ENCODE measurements at regions not wholly inside any gene's neighbourhood (a gene's known extent, or its start where the extent isn't known, plus 50 kb on each side); places are given as distances from the start of the nearest gene placed in this dataset.

DNA sequence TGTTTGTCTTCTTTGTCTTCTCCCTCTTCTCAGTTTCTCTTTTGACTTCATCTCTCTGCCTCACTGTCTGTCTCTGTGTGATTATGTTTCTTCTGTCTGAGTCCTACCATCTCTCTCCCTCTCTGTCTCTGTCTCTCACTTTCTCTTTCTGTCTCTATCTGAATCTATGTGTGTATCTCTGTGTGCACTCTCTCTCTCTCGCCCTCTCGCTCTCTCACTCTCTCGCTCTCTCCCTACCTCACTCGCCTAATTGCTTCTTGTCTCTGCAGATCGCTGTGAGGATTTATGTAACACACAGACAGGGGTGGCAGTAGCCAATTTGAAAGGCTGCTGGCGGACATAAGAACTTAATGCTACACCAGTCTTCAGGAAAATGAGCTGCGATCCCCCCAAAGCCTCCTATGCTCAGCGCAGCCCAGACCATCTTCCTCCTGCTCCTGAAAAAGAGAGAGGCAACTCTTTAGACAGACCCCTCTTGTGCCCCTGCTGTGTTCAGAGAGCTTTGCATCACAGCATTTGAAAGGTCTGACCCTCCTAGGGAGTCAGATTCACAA is 140.9 kb downstream of the CCT6B start:
- TF ChIP-seq, protein P1, sequence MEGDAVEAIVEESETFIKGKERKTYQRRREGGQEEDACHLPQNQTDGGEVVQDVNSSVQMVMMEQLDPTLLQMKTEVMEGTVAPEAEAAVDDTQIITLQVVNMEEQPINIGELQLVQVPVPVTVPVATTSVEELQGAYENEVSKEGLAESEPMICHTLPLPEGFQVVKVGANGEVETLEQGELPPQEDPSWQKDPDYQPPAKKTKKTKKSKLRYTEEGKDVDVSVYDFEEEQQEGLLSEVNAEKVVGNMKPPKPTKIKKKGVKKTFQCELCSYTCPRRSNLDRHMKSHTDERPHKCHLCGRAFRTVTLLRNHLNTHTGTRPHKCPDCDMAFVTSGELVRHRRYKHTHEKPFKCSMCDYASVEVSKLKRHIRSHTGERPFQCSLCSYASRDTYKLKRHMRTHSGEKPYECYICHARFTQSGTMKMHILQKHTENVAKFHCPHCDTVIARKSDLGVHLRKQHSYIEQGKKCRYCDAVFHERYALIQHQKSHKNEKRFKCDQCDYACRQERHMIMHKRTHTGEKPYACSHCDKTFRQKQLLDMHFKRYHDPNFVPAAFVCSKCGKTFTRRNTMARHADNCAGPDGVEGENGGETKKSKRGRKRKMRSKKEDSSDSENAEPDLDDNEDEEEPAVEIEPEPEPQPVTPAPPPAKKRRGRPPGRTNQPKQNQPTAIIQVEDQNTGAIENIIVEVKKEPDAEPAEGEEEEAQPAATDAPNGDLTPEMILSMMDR (IDR thresholded peaks at IDR 0.05; ENCODE audit: insufficient read depth, low read depth, low read length): no peak
- no peak for TF ChIP-seq EZH2 (IDR thresholded peaks at IDR 0.05; ENCODE audit: insufficient read depth, low read length)
